ENCODE measurements at regions not wholly inside any gene's neighbourhood (a gene's known extent, or its start where the extent isn't known, plus 50 kb on each side); places are given as distances from the start of the nearest gene placed in this dataset.
"Not testable (repeated sequence)": the region's sequence is repeated elsewhere in the genome, so short reads cannot be mapped to it uniquely, and the experiment has no call there.

DNA sequence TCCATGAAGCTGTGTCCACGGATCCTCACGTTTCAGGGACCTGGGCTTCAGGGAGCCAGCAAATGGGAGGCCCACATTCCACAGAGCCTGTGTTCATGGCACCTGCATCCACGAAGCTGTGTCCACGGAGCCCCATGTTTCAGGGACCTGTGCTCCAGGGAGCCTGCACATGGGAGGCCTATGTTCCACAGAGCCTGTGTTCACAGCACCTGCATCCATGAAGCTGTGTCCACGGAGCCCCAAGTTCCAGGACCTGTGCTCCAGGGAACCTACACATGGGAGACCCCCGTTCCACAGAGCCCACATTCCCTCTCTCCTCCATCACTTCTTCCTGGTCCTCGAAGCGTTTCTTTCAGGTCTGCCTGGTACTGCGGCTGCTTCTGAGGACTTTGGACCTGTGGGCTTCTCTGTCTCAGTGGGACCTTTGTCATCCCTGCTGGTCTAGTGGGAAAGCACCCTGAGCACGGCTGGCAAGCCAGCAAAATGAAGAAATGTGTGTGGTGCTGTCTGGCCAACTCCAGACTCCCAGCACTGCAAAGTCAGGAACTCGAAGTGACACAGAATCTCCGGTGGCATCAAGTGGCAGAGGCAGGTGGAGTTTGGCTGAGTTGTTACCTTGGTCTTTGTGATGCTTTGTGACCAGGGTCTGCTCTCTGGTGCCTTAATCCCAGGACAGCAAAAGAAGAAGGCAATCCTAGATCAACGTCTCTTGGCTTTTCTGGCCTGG lies 245.9 kb downstream of the DLL1 start:
- no peak for DNase-seq (ENCODE audit: low read depth)

DNA sequence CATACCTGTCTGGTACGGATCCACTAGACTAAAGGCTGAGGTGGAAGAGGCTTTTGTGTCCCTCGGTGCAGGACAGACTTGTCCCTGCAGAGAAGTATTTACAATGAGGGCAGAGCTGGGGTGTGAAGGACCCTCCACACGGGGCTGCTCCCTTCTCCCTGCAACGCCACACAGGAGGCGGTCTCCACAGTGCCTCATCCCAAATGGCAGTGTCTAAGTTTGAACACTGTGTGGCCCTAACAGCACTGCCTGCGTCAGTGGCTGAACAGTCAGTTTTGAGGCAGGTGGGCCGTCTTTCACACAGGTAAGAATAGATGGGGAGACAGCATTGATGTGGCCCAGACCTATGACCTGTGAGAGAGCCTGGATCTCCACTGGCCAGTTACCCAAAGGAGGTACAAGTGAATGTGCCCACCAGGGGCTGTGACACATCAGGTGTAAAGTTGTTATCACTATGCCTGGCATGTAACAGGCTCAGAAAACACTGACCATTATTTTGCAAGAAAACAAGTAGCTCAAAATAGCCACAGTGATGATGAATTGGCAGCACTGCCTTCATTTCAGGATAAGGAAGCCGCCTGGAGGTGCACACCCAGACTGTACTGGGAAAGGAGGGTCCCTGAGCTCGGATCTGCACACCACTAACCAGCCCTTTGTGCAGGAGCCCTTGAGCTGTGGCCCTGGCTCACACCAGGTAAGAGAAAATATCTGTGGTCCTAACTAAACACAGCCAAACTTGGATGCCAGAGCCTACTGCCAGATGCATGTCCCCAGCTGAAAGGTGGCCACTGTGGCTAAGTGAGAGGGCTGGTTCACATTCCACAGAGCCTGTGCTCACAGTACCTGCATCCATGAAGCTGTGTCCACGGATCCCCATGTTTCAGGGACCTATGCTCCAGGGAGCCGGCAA lies 246.7 kb downstream of the DLL1 start:
- no peak for DNase-seq (ENCODE audit: low read depth)

DNA sequence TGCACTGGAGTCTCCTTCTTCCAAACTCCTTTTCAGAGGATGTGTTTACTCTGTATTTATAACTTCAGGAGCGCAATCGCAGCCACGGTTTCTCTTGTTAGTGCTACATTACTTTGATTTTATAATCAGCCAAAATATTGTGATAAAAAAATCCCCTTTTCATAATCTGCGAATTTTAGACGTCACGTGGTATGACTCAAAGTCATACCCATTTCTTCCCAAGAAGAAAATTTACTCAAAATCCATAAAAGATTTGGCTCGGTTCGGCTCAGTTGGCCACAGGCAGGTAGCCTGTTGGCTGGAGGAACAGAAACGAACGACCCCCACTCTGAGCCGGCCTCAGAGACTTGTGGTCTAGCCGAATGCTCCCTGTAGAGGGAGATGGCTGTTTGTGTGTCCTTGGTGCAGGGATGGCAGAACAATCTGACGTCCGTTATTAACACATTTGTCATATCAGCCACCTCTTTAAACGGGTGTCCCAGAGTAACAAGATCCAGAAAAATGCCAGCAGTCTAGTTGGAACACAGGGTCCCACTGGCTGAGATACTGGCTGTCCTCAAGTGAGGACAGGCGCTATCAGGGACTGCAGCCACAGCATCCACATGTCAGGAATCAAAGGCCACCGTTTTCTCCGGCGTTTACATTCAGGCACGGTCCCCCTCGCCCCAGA lies 247.6 kb downstream of the DLL1 start:
- no peak for DNase-seq (ENCODE audit: low read depth)

DNA sequence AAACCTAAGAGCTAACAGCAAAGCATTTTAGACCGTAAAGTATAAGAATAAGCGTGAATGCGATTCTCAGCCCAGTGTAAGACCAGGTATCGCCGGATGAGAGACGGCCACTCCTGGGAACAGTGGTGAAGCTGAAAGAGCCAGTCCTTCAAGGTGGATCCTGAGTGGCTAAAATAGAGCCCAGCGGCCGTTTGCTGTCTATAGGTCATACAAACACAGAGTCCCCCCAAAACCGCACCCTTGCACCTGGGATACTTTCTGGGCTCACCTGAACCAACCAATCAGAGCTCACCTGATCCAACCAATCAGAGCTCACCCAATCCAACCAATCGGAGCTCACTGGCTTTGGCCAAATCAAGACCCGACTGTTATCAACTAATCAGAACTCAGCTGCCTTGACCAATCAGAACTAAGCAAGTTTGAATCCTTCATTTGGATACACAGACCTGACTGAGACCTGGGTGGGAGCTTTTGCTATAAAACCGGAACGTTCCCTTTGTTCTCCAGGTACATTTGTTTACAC lies 248.2 kb downstream of the DLL1 start:
- DNase-seq (ENCODE audit: low read depth) = no peak

GRCh38 chr6:170042123-170042522 lies 248.8 kb downstream of the DLL1 start:
- DNase-seq (ENCODE audit: low read depth) = no peak

- no peak for DNase-seq (ENCODE audit: low read depth)
Measured at GRCh38 chr6:170041526-170041925, 249.4 kb downstream of the DLL1 start.

DNA sequence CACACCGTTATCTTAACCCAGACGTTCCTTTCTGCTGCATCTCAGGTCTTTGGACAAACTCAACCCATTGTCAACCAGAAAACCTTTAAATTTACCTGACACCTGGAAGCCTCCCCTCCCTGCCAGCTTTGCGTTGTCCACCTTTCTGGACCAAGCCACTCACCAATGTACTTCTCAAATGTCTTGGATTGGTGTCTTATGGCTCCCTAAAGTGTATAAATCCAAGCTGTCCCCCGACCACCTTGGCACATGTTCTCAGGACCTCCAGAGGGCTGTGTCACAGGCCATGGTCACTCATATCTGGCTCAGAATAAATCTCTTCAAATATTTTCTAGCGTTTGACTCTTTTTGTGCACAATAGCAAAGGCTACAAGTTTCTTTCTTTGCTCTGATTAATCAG lies 250.0 kb downstream of the DLL1 start:
- DNase-seq (ENCODE audit: low read depth) = no peak

DNA sequence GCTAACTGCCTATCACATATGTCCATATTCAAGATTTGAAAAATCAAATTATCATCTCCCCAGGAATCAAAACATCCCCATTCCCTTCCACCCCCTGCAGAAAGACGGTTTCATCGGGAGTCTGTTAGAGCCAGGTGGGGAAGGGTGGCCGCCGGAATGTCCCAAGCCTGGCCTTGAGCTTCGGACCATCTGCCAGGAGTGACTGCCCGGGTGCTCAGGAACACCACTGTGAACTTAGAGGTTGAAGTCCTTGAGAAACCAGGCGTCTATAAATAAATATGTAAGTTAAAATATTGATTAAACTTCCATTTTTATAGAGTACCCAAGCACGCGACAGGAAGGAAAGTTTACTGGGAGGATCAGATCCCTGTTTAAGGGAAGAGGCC lies 250.8 kb downstream of the DLL1 start:
- DNase-seq (ENCODE audit: low read depth) = no peak

GRCh38 chr6:170039156-170040114 lies 251.4 kb downstream of the DLL1 start:
- DNase-seq (ENCODE audit: low read depth) = no peak

DNA sequence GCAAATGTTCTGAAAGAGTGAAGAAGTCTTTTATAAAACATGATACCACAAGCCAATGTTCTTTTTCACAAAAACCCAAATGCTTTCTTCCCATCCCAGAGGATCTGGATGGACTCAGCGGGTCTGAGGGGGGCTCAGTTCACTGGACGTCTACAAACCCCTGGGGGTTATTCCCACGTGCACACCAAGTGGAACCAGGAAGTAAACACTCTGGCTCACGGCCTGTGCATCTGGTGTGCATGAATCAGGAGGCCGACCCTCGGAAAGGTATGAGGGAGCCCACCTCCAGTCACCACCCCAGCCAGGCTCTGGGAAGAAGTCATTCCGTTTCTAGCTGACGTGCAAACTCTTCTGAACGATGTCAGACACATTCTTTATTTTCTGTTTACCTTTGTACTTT lies 252.2 kb downstream of the DLL1 start:
- DNase-seq (ENCODE audit: low read depth) = no peak

- DNase-seq (ENCODE audit: low read depth) = no peak
Measured at GRCh38 chr6:170038251-170038650, 252.6 kb downstream of the DLL1 start.

DNA sequence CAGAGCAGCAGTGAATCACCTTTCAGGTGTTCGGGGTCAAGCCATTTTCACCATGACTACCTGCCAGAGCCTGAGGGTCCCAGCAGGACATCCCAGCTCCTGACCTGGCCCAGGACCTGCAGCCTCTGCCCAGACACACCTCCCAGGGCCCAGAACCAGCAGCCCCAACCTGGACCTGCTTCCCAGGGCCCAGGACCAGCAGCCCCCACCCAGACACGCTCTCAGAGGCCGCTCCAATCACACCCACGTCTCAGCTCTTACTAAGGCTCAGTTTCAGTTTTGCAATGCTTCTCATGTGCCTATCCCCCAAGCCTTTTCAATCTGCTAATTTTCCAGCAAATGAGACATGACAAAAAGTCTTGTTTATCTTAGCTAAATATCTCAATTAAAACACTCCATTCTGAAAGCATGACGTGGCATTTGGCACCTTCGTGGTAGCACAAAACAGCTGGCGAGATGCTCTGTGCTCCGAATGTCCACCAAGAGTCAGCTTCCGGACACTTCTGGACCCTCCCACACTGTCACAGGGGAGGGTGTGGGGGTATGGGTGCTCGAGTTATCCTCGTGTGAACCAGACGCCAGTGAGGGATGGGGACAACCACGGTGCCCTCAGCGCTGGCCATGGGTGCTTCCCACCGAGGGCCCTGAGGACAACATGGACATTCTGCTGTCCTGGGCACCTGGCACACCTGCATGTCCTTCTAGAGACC lies 253.2 kb downstream of the DLL1 start:
- no peak for DNase-seq (ENCODE audit: low read depth)

DNA sequence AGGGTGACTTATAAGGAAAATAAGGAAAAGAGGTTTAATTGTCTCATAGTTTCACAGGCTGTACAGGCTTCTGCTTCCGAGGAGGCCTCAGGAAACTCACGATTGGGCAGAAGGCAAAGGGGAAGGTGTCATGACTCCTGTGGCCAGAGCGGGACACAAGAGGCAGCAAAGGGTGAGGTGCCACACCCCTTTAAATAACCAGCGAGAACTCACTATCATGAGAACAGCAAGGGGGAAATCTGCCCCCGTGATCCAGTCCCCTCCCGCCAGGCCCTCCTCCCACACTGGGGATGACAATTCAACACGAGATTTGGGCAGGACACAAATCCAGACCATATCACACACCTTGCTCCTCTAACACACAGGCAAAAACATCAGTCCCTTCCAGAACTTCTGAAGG lies 254.0 kb downstream of the DLL1 start:
- DNase-seq (ENCODE audit: low read depth) = no peak

GRCh38 chr6:170036367-170036766 lies 254.5 kb downstream of the DLL1 start:
- not testable (repeated sequence) for DNase-seq (ENCODE audit: low read depth)

DNA sequence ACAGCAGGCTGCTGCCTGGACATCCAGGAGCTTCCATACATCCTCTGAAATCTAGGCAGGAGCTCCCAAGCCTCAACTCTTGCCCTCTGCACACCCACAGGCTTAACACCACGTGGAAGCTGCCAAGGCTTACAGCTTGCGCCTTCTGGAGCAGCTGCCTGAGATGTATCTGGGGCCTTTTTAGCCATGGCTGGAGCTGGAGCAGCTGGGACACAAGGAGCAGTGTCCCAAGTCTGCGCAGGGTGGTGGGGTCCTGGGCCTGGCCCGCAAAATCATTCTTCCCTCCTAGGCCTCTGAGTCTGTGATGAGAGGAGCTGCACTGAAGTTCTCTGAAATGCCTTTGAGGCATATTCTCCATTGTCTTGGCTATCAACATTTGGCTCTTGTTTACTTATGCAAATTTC lies 255.0 kb downstream of the DLL1 start:
- DNase-seq (ENCODE audit: low read depth) = no peak

- DNase-seq (ENCODE audit: low read depth) = no peak
Measured at GRCh38 chr6:170035044-170035443, 255.8 kb downstream of the DLL1 start.

GRCh38 chr6:170034294-170034693 lies 256.6 kb downstream of the DLL1 start:
- DNase-seq (ENCODE audit: low read depth) = no peak

DNA sequence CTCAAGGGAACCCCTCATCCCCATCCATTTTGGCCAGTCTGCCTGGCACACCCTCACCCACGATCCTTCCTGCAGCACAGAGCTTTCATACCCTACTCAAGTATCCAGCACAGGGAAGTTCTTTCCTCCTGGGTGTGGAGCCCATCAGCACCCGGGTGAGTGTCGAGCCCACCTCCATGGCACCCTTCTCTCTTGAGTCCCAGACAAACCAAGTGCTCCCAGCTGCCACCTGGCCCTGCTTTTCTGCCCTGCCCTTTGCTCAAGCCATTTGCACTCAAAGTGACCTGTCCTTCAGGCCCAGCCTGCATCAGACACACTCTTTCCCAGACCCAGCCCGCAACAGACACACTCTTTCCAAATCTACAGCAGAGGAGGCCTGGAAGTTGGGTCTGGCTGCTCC lies 257.2 kb downstream of the DLL1 start:
- no peak for DNase-seq (ENCODE audit: low read depth)

GRCh38 chr6:170032706-170033309 lies 258.1 kb downstream of the DLL1 start:
- no peak for DNase-seq (ENCODE audit: low read depth)

- no peak for DNase-seq (ENCODE audit: low read depth)
Measured at GRCh38 chr6:170032197-170032596, 258.7 kb downstream of the DLL1 start.
